Testis (tissue), 2 donors: ENCODE measurements at regions not wholly inside any gene's neighbourhood (a gene's known extent, or its start where the extent isn't known, plus 50 kb on each side); places are given as distances from the start of the nearest gene placed in this dataset.

ENCODE experiments used
- CTCF ChIP-seq, 3 experiments: fragments of 450-650 bp in 2 of 3; fragments of 200-600 bp in 1 of 3; sonication (generic) in 1 of 3; IDR thresholded peaks; one replicate each; pipeline ENCODE4 v1.5.1; 2016 to 2019; ENCODE audit warnings: antibody characterized with exemption in 3 of 3, mild to moderate bottlenecking in 2 of 3, moderate library complexity in 1 of 3
- POLR2A ChIP-seq: fragments of 450-650 bp; IDR thresholded peaks from one replicate; pipeline ENCODE4 v1.6.1; 2017; ENCODE audit warnings: antibody characterized with exemption, mild to moderate bottlenecking, moderate library complexity

GRCh38 chr21:28437061-28437460, 555.6 kb downstream of the LTN1 start:
- no peak for TF ChIP-seq POLR2A
- TF ChIP-seq CTCF (IDR thresholded peaks at IDR 0.05): no peak
